ENCODE measurements at regions not wholly inside any gene's neighbourhood (a gene's known extent, or its start where the extent isn't known, plus 50 kb on each side); places are given as distances from the start of the nearest gene placed in this dataset.
A peak's percentile ranks its signal among the peaks of the same experiment; 100 is the strongest.

GRCh38 chr2:66897181-66897580, 462.3 kb downstream of the MEIS1 start:
- no peak for DNase-seq

GRCh38 chr2:66897691-66898150, 462.8 kb downstream of the MEIS1 start:
- no peak for DNase-seq

GRCh38 chr2:66899109-66899508, 464.2 kb downstream of the MEIS1 start:
- no peak for DNase-seq

GRCh38 chr2:66899648-66900047, 464.7 kb downstream of the MEIS1 start:
- DNase-seq, result no peak

- DNase-seq, result no peak
These were observed 466.4 kb downstream of the MEIS1 start for GRCh38 chr2:66901344-66901743.

DNA sequence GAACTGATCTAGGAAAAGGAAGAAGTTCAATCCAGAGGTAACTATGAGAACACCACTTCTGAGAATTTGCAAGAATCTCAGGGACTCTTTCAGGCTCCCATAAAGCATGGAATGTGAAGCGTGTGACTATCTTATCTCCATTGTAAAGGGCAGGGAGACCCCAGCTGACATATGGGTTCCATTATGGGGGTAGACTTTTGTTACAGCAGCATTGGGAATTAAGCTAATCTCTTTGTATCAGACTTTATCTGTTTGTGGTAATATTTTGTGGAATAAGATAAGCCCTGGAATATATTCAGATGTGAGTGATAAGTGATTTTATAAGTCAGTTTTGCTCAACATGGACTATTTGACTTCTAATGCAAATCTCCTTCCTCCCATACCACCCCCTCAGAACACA, 468.3 kb downstream of the MEIS1 start:
- no peak for DNase-seq

- no peak for DNase-seq
These were observed 469.0 kb downstream of the MEIS1 start for GRCh38 chr2:66903745-66904465.

GRCh38 chr2:66915237-66915636, 480.3 kb downstream of the MEIS1 start:
- no peak for DNase-seq

- DNase-seq, result peak; percentile 5 to 46
These were observed 477.8 kb upstream of the ETAA1 start for GRCh38 chr2:66919286-66919685.

GRCh38 chr2:66920415-66920814, 476.7 kb upstream of the ETAA1 start:
- DNase-seq, result no peak

- no peak for DNase-seq
These were observed 472.0 kb upstream of the ETAA1 start for GRCh38 chr2:66925128-66925527.

DNA sequence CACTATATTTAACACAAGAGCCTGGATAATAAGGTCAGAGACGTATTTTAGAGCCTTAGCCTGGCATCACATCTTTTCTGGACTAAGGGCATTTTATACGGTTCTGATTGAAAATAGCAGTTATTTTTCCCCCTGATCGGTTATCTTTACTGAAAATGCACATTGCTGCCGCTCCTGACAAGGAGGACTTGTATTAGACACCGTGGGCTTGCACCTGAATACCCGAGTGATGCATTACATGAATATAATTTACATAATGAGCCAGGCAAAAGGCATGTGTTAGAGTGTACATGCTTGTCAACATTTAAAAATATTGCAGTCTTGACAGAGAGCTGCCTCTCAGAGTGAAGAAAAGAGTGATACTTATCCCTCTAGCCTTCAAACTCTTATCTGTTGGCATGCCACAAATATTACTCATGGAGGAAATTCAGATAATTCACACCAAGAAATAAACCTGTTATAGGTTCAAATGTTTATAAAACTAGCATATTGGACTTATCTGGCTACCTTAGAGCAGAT, 470.5 kb upstream of the ETAA1 start:
- DNase-seq, result no peak

GRCh38 chr2:66929632-66930338, 467.3 kb upstream of the ETAA1 start:
- DNase-seq, result no peak

DNA sequence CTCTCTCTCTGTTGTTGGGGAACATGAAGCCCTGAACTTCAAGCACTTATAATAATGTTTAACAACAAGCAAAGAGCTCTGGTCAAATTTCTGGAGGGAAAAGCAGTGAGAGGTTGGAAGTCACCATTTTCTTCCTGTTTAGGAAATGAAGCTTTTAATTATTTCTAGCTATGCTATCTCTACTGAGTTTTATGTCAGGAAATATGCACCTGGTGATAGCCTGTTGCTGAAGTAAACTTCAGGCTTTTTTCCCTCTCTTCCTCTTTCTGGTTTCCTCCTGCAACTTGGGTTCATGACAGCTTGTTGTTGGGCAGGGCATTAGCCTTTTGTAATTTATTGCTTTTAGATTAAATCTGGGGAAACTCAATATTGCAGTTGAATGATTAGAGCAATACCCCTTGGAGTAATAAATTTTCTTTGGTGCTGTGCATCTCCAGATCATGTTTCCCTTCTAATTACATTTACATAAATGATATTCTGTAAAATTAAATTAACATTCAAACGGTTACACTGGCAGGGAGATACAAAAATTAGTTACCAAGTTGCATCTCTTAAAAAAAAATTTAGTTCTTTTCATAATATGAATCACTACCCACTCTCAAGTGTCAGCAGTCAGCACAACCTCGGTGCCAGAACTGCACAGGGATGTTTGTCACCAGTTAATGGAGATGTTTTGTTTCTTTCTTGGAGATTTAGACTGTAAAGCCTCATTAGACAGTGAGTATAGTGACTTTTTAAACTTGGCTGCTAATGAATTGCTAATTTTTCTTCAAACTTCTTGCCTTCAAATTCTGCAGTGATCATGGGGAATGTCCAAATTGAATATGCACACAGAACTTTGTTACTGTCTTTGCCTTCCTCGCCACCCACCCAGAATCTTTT, 466.6 kb upstream of the ETAA1 start:
- DNase-seq, result no peak

GRCh38 chr2:66938471-66938967, 458.6 kb upstream of the ETAA1 start:
- DNase-seq, result no peak

- DNase-seq, result no peak
These were observed 457.1 kb upstream of the ETAA1 start for GRCh38 chr2:66940080-66940479.

GRCh38 chr2:66948234-66948633, 448.9 kb upstream of the ETAA1 start:
- DNase-seq, result peak in 1 of 2 experiments; percentile 79

DNA sequence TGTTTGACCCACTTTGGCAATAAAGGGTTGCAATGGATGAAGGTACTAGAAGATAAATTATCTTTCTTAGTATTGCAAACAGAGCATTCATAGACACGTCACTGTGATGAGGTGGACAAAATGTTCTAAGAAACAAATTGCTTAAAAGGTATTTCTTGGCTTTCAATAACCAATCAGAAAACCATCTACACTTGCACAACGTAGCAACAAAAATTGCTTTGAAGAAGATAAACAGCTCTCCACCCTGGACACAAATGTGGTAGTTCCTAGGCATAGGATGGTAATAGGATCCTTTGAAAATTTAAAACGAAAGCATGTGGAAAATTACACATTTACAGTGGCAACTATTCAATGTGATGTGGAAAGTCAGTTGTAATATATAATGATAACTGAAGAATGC, 439.9 kb upstream of the ETAA1 start:
- no peak for DNase-seq

- no peak for DNase-seq
These were observed 439.5 kb upstream of the ETAA1 start for GRCh38 chr2:66957677-66958076.

DNA sequence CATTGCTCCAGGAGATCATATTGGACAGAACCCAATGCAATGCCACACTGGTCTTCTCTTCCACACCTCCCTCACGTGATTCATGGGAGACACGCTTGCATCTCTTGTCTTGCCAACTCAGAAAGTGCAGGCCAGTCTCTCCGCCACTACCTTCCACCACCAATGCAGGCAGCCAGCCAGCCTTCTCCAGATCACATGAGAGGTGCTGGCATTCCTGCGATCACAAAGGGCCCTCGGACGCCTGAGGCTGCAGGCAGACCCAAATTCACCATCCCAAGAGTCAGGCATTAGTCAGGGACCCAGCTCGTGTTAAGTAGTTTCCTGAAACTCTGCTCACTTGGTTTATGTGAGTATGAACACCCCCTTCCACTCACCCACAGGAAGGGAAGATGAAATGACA, 437.0 kb upstream of the ETAA1 start:
- no peak for DNase-seq

- peak in 1 of 2 experiments; percentile 17 for DNase-seq
These were observed 434.4 kb upstream of the ETAA1 start for GRCh38 chr2:66962716-66963115.

DNA sequence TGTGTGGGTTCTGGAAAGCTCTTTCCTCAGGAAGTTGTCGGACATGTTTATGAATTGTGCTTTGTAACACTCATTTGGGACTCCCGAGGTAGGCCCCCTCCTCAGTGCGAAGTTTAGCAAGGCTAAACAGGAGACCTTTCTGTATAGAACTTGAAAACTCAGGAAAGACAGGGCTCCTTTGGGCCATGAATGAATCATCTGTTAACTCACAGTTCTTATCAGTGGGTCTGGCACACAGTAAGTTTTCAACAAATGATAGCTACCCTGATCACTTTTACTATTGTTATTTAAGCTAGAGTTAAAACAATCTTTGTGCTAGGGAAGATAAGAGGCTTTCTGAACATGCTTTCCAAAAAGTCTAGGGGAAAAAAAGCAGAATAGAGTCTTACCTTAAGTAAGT, 430.5 kb upstream of the ETAA1 start:
- no peak for DNase-seq

DNA sequence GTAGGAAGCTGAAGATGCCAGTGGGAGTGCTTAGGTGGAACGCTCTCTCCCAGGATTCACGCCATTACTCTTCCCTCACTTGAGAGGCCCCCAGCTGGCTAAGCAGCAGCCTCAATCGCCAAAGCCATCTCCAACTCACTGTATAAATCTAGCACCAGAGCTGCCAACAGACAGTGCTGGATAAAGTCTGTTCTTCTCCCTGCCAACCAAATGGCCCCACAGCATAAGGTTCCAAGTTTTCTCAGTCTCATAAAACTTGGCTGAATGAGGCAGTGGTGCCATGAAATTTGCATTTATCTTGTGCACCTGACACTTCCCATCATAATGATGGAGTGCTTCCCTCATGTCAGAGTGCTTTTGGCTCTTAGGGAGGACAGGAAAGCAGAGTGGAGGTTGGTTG, 428.2 kb upstream of the ETAA1 start:
- DNase-seq, result peak in 1 of 2 experiments; percentile 9
